M059J (cell line): ENCODE measurements at regions not wholly inside any gene's neighbourhood (a gene's known extent, or its start where the extent isn't known, plus 50 kb on each side); places are given as distances from the start of the nearest gene placed in this dataset.
"Not testable (repeated sequence)": the region's sequence is repeated elsewhere in the genome, so short reads cannot be mapped to it uniquely, and the experiment has no call there.

ENCODE experiments used
- DNase-seq: peaks from one replicate; pipeline ENCODE4 v3.0.0-alpha.2; 2012; ENCODE audit warnings: low read depth

- no peak for DNase-seq
Measured at GRCh38 chr2:52558265-52558664, 1209.3 kb upstream of the CHAC2 start.

GRCh38 chr2:52542297-52542696 lies 1225.3 kb upstream of the CHAC2 start:
- no peak for DNase-seq

GRCh38 chr2:52539026-52539970 lies 1228.3 kb upstream of the CHAC2 start:
- no peak for DNase-seq

GRCh38 chr2:52537588-52537987 lies 1230.0 kb upstream of the CHAC2 start:
- no peak for DNase-seq

- DNase-seq: no peak
Measured at GRCh38 chr2:52536929-52537460, 1230.6 kb upstream of the CHAC2 start.

- DNase-seq: no peak
Measured at GRCh38 chr2:52532956-52533355, 1234.6 kb upstream of the CHAC2 start.

GRCh38 chr2:52526735-52527134 lies 1240.9 kb upstream of the CHAC2 start:
- no peak for DNase-seq

GRCh38 chr2:52520644-52521043 lies 1247.0 kb upstream of the CHAC2 start:
- no peak for DNase-seq

- no peak for DNase-seq
Measured at GRCh38 chr2:52518678-52519077, 1248.9 kb upstream of the CHAC2 start.

- DNase-seq: no peak
Measured at GRCh38 chr2:52512760-52513159, 1254.8 kb upstream of the CHAC2 start.

- DNase-seq: no peak
Measured at GRCh38 chr2:52510432-52510831, 1257.2 kb upstream of the CHAC2 start.

- DNase-seq: no peak
Measured at GRCh38 chr2:52502476-52502860, 1265.1 kb upstream of the CHAC2 start.

GRCh38 chr2:52501715-52502475 lies 1265.7 kb upstream of the CHAC2 start:
- DNase-seq: no peak

- no peak for DNase-seq
Measured at GRCh38 chr2:52500561-52500960, 1267.0 kb upstream of the CHAC2 start.

GRCh38 chr2:52498077-52498750 lies 1269.4 kb upstream of the CHAC2 start:
- DNase-seq: no peak

- DNase-seq: no peak
Measured at GRCh38 chr2:52495816-52496215, 1271.8 kb upstream of the CHAC2 start.

GRCh38 chr2:52477166-52477565 lies 1290.4 kb upstream of the CHAC2 start:
- DNase-seq: no peak

GRCh38 chr2:52475590-52475989 lies 1292.0 kb upstream of the CHAC2 start:
- no peak for DNase-seq

GRCh38 chr2:52474091-52474490 lies 1293.5 kb upstream of the CHAC2 start:
- no peak for DNase-seq

- DNase-seq: no peak
Measured at GRCh38 chr2:52473526-52473925, 1294.1 kb upstream of the CHAC2 start.

- DNase-seq: not testable (repeated sequence)
Measured at GRCh38 chr2:52470457-52470856, 1297.1 kb upstream of the CHAC2 start.

- no peak for DNase-seq
Measured at GRCh38 chr2:52467189-52467588, 1300.4 kb upstream of the CHAC2 start.
